ENCODE measurements at regions not wholly inside any gene's neighbourhood (a gene's known extent, or its start where the extent isn't known, plus 50 kb on each side); places are given as distances from the start of the nearest gene placed in this dataset.

DNA sequence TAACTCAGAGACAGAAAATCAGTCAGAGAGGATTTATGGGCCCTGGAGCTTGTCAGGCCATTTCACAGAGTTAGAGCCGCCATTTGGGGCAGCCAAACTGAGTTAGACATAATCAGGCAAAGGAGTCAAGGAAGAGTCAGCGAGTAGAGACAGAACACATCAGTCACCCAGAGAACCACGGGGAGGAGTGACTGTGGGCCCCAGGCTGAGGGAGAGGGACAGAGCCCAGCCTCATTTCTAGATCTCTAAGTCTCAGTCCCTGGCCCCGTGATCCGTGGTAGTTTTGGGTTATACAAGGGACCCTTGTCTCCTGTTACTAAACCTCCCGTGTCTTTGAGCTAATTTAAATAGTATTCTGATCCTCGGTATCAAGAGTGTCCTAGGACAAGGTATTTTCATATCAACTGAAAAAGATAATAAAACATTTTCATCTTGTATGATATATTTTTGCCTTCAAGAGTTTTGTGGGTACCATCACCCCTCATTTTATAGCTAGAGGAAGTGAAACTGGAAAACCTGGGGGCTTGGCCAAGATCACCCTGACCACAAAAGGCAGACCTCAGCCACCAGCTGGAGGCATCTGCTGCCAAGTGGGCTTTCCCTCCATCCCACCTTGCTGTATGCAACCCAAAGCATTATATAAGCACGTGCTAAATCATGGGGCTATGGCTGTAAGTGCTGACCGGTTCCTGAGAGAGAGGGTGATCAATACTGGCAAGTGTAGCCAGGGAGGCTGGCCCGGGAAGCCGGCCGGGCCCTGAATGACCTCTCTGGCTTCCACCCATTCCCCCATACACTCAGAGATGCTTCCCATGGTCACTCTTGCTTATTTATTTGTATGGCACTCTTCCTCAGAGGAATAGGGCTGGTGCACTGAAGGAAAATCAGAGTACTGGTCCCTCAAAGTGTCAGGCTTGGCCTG, 204.1 kb downstream of the BCOR start:
- Histone ChIP-seq H3K4me3 (no peak overlapping the region), H3K27ac (peak overlapping the region in 2 of 4 donors; percentile 50 to 57), H3K9me3 (no peaks in the 10 kb centered on the region), H3K4me1 (peaks cover 29% of the 10 kb centered on the region), H3K27me3 (no peaks in the 10 kb centered on the region), H3K36me3 (replicated peaks in 1 of 2; ENCODE audit: insufficient read depth in 1 of 2, low read depth in 2 of 2) (no peaks in the 10 kb centered on the region)
- TF ChIP-seq, protein P1, sequence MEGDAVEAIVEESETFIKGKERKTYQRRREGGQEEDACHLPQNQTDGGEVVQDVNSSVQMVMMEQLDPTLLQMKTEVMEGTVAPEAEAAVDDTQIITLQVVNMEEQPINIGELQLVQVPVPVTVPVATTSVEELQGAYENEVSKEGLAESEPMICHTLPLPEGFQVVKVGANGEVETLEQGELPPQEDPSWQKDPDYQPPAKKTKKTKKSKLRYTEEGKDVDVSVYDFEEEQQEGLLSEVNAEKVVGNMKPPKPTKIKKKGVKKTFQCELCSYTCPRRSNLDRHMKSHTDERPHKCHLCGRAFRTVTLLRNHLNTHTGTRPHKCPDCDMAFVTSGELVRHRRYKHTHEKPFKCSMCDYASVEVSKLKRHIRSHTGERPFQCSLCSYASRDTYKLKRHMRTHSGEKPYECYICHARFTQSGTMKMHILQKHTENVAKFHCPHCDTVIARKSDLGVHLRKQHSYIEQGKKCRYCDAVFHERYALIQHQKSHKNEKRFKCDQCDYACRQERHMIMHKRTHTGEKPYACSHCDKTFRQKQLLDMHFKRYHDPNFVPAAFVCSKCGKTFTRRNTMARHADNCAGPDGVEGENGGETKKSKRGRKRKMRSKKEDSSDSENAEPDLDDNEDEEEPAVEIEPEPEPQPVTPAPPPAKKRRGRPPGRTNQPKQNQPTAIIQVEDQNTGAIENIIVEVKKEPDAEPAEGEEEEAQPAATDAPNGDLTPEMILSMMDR (IDR thresholded peaks at IDR 0.05): no peak
- TF ChIP-seq POLR2A (IDR thresholded peaks at IDR 0.05): no peak
- 78 to 86% methylated on average over 9 to 12 of the region's 12 CpGs for WGBS, 2 donors
- DNase-seq (no peak), ATAC-seq (no peak)
- intact Hi-C loops (cut with DNase I): no loop called here

GRCh38 chrX:39894683-39895082, 203.1 kb downstream of the BCOR start:
- WGBS, 2 donors: 42 to 54% methylated on average over 3 to 4 of the region's 4 CpGs
- Histone ChIP-seq H3K4me3 (no peak overlapping the region), H3K27ac (peak overlapping the region in 3 of 4 donors; percentile 35 to 57 (median 50)), H3K4me1 (peaks cover 29% of the 10 kb centered on the region), H3K9me3 (no peaks in the 10 kb centered on the region), H3K36me3 (replicated peaks in 1 of 2; ENCODE audit: insufficient read depth in 1 of 2, low read depth in 2 of 2) (no peaks in the 10 kb centered on the region), H3K27me3 (no peaks in the 10 kb centered on the region)
- ATAC-seq: peak; percentile 65
- intact Hi-C loops (cut with DNase I): no loop called here
- TF ChIP-seq POLR2A (IDR thresholded peaks at IDR 0.05): no peak
- TF ChIP-seq, protein P1 (IDR thresholded peaks at IDR 0.05): no peak
- peak; percentile 26 to 62 (median 50) for DNase-seq

DNA sequence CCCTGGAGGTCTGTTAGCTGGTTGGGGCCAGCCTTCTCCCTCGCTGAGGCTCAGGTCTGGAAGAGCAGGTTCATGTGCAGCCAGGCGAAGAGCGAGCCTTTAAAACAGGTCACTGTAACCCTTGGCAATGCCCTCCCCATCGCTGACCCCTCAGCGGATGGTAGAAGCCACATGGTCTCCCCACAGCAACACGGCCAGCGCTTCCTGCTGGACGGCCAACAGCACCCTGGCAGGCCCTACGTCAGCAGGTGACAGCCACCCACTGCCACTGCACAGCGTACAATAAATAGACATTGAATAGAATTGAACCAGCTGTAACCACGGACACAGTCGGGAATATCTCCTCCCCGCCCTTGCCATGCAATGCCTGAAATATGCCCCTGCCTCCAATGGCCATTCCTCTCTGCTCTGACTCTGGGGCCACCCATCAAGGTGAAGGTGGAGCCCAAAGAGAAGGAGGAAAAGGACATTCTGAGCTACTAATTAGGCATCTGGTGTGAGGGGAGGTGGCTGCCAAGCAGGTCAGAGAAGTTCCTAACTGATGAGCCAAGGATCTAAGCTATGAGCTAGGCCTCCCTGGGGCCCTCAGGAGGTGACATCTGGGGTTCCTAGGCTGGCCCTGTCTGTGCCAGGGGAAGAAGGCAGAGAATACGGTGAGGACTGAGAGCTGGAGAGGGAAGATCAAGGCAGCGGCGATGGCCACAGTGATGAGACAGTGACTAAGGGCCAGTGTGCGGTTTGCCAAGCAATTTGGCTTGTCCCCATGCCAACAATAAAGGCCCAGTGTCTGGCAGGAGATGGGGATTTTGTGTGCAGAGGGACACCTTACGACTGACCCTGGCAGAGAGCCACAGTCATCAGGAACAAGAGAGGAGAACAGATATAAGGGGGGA, 202.3 kb downstream of the BCOR start:
- TF ChIP-seq, protein P1 (IDR thresholded peaks at IDR 0.05): no peak
- TF ChIP-seq POLR2A (IDR thresholded peaks at IDR 0.05): no peak
- peaks cover 29% of the 10 kb centered on the region for H3K4me1 ChIP-seq
- intact Hi-C loops (cut with DNase I): no loop called here
- no peak overlapping the region for H3K4me3 ChIP-seq
- DNase-seq: no peak
- H3K9me3 ChIP-seq: no peaks in the 10 kb centered on the region
- H3K36me3 ChIP-seq (replicated peaks in 1 of 2; ENCODE audit: insufficient read depth in 1 of 2, low read depth in 2 of 2): no peaks in the 10 kb centered on the region
- no peaks in the 10 kb centered on the region for H3K27me3 ChIP-seq
- H3K27ac ChIP-seq: peak overlapping the region in 3 of 4 donors; percentile 35 to 57 (median 50)
- no peak for ATAC-seq
- 72 to 81% methylated on average over 6 to 14 of the region's 18 CpGs for WGBS, 2 donors

DNA sequence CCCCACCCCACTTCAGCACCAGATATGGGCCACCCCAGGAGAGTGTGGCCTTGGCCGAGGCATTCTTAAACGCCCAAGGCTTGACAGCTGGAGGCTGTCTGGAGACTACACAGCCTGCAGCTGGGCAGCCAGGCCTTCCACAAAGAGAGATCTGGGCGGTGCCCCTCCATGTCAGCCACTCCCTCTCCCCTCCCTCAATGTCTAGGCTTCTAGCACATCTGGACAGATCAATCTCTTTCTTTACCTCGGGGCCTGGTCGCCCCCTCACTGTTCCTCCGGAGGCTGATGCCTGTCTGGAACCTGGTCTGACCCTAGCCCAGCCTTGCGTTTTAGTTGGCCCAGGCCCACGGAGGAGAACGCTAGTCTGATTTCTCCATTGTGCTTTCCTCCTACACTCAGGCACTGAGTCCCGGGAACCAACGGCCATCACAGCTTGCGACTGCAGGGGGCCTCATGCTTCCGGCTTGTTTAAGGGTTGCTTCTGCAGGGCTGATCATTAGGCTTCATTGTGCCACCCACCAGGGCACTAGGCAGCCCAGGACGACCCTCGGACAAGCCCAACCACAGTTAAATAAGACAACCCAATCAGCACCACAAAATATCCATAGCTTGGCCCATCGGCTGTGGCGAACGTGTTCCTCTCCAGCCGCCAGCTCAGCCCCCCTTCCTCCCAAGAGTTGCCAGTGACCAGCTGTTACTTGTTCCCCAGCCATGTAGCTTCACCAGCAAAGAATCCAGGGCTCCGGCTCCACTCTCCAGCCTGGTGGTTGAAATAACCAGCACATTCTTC, 200.6 kb downstream of the BCOR start:
- ATAC-seq (peak; percentile 65), DNase-seq (peak; percentile 22 to 54 (median 34))
- H3K36me3 ChIP-seq (replicated peaks in 1 of 2; ENCODE audit: insufficient read depth in 1 of 2, low read depth in 2 of 2): no peaks in the 10 kb centered on the region
- no peaks in the 10 kb centered on the region for H3K27me3 ChIP-seq
- TF ChIP-seq POLR2A (IDR thresholded peaks at IDR 0.05): no peak
- TF ChIP-seq, protein P1 (IDR thresholded peaks at IDR 0.05): peak in 1 of 7 experiments; percentile 4
- peak overlapping the region in 3 of 4 donors; percentile 30 to 76 (median 70) for H3K27ac ChIP-seq
- WGBS, 2 donors: 44 to 61% methylated on average over 3 to 16 of the region's 20 CpGs
- H3K4me1 ChIP-seq: peaks cover 29% of the 10 kb centered on the region
- no peaks in the 10 kb centered on the region for H3K9me3 ChIP-seq
- no peak overlapping the region for H3K4me3 ChIP-seq
- intact Hi-C loops (cut with DNase I): no loop called here

All from body of pancreas (tissue), 4 donors.